SK-N-DZ (cell line): ENCODE measurements at regions not wholly inside any gene's neighbourhood (a gene's known extent, or its start where the extent isn't known, plus 50 kb on each side); places are given as distances from the start of the nearest gene placed in this dataset.

ENCODE experiments used
- DNase-seq: peaks from one replicate; pipeline ENCODE4 v3.0.0-alpha.2; 2015; ENCODE audit warnings: low spot score

DNA sequence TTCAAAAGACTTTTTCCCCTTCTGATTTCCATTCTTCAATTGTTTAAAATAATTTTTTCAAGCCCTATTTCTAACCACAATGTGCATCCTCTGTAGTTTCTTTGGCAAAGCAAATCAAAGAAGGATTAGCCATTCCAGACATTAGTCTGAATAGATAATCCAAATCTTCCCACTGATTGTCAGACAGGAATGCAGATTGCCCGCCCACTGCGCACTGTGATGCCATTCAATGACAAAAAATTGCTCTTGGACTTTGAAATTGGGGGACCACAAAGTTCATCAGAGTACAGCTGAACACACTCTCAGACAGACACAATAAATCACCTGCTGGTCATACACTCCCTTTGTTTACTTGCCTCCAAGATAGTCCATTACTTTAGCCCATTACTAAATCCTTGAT is 216.5 kb upstream of the DKK2 start:
- DNase-seq, result no peak

DNA sequence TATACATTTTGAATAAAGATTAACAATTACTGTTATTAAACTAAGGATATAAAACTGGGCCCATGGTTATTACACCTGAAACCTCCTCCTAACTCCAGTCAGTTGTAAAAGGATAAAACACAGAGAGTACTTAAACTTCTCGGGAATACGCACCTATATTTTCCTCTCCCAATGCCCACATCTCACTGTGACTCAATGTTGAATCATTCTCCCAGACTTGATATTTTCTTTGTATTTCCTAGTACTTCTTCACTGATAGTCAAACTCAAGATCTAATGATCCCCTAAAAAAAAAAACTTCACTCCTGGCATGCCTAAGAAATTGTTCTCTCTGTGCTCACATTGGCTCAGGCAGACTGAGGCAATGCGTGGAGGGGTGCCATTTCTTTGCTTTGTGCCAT is 212.5 kb upstream of the DKK2 start:
- DNase-seq, result no peak

- DNase-seq, result no peak
These were observed 211.6 kb upstream of the DKK2 start for GRCh38 chr4:107247738-107248137.

DNA sequence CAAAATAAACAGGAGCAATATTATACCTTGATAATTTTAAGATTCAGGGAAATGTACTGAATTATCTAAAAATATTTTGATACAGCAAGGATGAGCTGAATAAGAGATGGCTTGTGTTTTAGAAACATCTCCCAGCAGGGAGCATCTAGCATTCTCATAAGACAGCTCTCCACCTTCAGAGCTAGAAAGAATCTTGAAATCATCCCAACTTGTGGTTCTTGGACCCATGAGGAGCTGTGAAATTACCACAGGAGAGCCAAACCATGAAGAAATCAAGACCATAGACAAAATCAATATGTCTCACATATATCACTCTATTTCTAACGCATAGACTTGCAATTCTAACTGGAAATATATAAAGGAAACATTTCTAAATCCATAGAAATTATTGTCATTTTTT is 210.6 kb upstream of the DKK2 start:
- DNase-seq, result no peak

DNA sequence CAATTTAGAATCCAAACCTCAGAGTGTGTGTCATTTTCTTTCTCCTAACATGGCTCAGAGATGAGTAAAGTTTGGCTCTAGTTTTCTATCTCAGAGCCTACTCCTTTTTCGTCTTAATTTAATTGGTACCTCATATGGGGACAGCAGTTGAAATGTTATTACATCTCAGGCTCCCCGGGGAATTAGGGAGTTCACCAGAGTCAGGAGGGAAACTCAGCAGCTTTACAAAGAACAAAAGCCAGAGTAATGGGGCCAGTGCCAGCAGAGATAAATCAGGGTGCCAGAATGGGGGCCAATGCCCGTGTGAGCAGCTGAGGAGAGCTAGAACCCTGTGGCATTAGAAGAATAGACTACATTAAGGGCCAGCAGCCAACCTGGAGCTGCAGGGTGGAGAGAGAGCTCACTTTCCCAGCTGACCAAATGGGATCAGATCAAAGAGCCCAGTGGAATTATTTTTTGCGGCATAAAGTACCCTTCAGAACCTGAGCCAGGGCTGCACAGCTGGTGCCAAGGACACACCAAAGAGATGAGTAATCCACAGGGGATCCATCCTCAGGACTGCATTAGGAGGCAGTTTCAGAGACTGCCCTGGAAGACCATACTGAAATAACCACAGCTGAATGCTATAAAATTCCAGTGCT is 207.1 kb upstream of the DKK2 start:
- peak; percentile 19 for DNase-seq

- DNase-seq, result no peak
These were observed 184.9 kb upstream of the DKK2 start for GRCh38 chr4:107220976-107221375.

DNA sequence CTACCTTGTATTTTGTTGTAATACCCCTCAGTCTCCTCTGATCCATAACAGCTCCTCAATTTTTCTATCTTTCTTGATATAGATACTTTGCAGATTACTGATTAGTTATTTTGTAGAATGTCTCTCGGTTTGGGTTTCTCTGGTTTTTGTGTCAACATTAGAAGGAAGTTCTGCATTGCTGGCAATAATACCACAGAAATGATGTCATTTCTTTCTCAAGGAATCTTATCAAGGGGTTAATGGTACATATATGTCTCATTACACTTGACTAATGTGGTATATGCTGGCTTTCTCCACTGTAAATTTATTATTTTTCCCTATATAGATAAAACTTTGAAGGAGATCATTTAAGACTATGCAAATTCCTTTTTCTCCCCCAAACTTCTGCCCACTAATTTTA is 183.6 kb upstream of the DKK2 start:
- DNase-seq, result no peak

DNA sequence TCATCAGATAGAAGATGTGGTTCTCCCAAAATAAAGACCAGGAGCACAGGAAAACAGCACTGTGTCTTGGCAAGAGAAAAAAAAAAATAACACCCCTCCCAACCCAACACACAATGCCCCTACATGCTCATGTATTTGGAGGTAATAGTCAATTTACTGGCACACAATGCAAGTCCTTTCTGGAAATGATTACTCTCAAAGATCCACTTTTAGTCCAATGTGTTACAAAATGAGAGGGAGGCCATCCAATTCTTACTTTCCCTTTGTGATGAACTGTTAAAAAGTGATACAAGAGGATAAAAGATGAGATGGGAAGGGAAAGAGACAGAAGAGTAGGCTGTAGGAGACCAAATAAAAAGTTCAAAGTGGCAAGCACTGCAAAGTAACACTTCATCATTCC is 180.3 kb upstream of the DKK2 start:
- DNase-seq, result no peak

GRCh38 chr4:107215222-107215621 is 179.1 kb upstream of the DKK2 start:
- DNase-seq, result no peak

- no peak for DNase-seq
These were observed 177.8 kb upstream of the DKK2 start for GRCh38 chr4:107213880-107214279.

GRCh38 chr4:107213410-107213809 is 177.3 kb upstream of the DKK2 start:
- peak; percentile 2 for DNase-seq

DNA sequence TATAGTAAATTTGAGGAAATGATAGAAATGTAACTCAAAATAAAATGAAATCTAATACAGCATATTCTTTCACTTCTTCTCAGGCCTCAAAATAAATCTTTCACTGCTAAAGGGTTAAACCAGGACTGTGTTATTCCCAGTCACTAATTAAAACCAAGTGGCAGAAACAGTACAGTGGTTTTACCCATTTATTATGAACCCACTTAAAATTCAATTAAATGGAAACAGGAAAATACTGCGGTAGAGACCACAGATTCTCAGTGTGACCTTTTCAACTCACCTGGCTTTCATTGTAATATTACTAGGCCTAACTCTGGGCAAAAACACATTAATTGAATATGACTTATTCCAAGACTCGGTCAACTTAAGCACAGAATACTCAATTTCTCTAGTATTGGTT is 176.5 kb upstream of the DKK2 start:
- DNase-seq, result no peak

- DNase-seq, result no peak
These were observed 174.5 kb upstream of the DKK2 start for GRCh38 chr4:107210450-107211239.

GRCh38 chr4:107203733-107204132 is 167.6 kb upstream of the DKK2 start:
- no peak for DNase-seq

DNA sequence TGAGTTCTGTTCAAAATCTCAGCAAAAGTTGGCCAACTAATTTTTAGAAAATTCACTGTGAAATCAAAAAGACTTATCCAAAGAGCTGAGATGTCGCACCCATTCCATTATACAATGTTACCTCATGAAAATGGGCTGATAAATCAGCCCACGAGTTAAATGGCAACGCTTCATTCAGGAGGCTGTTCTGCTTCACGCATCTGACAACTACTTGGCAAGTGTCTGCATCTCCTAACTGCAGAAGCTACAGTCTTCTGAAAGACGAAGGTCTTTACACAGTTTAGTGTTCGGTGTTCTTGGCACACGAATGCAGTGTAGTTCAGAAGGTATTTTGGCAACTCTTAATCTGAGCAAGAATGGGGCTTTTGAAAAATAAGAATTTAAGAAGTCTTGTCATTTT is 166.6 kb upstream of the DKK2 start:
- DNase-seq, result no peak

DNA sequence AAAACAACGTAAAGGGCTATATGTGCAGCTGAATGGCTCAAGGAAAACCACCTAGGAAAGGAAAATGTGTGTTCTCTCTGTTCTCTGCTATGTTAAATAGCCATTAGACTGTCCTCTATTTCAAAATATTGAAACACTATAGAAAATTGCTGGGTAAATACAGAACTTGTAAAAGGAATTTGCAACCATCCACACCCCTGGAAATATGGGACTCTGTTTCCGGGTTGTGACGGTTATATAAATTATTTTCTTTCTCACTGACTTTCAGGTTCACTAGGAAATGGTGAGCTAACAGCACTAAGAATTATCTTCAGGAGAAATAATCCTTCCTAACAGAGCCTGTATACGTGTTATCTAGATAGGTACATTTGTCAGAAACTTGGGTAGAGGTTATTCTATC is 161.0 kb upstream of the DKK2 start:
- no peak for DNase-seq

GRCh38 chr4:107196312-107196711 is 160.2 kb upstream of the DKK2 start:
- no peak for DNase-seq

GRCh38 chr4:107194005-107194404 is 157.9 kb upstream of the DKK2 start:
- DNase-seq, result no peak

- DNase-seq, result no peak
These were observed 156.5 kb upstream of the DKK2 start for GRCh38 chr4:107192601-107193000.

DNA sequence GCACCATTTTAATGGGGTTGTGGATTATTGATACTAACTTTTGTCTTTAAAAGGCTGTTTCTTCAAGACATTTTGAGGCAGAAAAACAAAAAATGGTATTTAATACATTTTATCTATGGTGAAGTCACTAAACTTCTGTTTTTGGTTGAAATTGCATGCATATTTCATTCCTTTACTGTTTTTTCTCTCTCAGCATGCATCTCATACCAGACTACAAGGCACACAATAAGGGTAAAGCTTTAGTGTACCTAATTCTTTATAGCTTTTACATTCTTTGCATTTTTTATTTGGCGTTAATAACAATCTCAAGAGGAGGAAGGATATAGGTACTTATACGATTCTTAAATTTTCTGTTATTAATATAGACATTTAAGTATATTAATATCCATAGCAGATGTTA is 151.0 kb upstream of the DKK2 start:
- DNase-seq, result no peak

GRCh38 chr4:107183155-107183774 is 147.2 kb upstream of the DKK2 start:
- DNase-seq, result peak; percentile 49

DNA sequence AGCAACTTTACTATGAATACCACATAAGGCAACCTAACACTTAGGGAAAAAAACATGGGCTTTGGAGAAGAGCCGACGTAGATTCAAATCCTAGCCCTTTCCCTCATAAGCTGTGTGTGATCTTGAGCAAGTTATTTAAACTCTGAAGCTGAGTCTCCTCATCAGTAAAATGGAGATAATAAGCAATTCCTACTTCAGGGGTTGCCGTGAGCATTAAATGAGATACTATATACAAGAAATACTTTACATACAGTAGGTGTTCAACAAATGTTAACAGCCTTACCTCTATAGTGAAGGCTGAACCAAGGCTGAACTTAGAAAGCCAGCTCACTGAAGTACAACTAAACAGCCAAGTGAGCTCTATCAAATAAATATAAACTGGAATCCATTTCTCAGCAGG is 146.2 kb upstream of the DKK2 start:
- no peak for DNase-seq

DNA sequence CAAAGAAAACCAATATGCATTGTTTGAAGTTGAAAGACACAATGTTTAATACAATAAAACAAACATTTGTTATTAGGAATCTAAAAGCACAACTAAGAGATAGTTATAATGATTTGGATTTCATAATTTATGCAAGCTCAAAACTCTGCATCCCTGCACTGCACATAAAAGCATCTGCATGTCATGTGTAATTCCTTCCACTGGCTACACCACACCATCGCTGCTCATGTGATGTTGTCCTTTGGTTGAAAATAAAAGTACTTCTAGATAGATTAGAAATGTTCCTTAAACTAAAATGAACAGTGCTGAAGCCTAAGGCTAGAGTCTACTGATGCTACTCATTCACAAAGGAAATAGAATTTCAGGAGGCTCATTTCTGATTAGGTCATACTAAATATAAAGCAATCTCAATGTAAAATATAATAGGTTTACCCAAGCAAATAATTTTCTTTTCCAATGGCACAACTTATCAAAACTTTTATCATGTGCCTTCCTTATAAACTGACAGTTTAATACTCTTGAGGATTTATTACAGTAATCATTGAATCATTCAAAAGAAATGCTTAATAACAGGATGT is 130.8 kb upstream of the DKK2 start:
- DNase-seq, result no peak
